ENCODE measurements at regions not wholly inside any gene's neighbourhood (a gene's known extent, or its start where the extent isn't known, plus 50 kb on each side); places are given as distances from the start of the nearest gene placed in this dataset.

DNA sequence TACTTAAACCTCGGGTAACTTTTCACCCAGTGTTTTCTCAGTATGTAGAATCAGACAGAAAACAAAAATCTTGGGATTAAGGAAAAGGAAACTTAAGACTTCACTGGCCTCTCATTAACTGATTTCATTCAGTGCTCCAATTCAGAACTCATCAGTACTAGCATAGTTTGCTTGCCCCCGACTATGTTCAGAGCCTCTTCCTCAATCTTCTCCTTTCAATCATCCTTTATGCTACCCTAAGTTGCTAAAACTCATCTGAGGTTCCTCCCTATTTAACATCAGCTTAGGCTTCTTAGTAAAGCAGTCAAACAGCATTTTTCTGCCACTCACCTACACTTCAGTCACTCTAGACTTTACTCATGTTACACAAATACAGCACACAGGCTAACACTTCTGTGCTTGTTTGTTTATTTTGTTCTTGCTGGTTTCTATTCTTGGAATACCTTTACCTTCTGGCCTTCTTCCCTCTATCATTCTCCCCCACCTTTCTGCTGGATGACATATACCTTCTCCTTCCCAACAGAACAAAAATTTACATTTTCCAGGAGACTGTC, 163.0 kb upstream of the TLL1 start:
- TF ChIP-seq, protein P1, sequence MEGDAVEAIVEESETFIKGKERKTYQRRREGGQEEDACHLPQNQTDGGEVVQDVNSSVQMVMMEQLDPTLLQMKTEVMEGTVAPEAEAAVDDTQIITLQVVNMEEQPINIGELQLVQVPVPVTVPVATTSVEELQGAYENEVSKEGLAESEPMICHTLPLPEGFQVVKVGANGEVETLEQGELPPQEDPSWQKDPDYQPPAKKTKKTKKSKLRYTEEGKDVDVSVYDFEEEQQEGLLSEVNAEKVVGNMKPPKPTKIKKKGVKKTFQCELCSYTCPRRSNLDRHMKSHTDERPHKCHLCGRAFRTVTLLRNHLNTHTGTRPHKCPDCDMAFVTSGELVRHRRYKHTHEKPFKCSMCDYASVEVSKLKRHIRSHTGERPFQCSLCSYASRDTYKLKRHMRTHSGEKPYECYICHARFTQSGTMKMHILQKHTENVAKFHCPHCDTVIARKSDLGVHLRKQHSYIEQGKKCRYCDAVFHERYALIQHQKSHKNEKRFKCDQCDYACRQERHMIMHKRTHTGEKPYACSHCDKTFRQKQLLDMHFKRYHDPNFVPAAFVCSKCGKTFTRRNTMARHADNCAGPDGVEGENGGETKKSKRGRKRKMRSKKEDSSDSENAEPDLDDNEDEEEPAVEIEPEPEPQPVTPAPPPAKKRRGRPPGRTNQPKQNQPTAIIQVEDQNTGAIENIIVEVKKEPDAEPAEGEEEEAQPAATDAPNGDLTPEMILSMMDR (IDR thresholded peaks at IDR 0.05) = no peak
- TF ChIP-seq POLR2A (IDR thresholded peaks at IDR 0.05) = no peak

Data from heart left ventricle (tissue), 13 donors.